GM23338 (cell line): ENCODE measurements at regions not wholly inside any gene's neighbourhood (a gene's known extent, or its start where the extent isn't known, plus 50 kb on each side); places are given as distances from the start of the nearest gene placed in this dataset.

Experiments
- ATAC-seq: fragments of 200-7000 bp; cut with Tn5 transposase; 3 replicates; pipeline ENCODE4 v1.9.1; 2020
- DNase-seq: peaks from one replicate; pipeline ENCODE4 v3.0.0-alpha.2; 2015; ENCODE audit warnings: low spot score
- H2AFZ ChIP-seq: fragments of 200-600 bp; sonication (generic); 2 replicates; pipeline ENCODE4 v1.8.0; 2016; ENCODE audit warnings: antibody characterized with exemption, mild to moderate bottlenecking, moderate library complexity
- H3F3A ChIP-seq: fragments of 200-600 bp; sonication (generic); replicated peaks from 2 replicates; pipeline ENCODE4 v1.8.0; 2017; ENCODE audit warnings: antibody characterized with exemption, mixed run types, low read depth
- H3K27ac ChIP-seq: fragments of 200-600 bp; sonication (generic); 2 replicates; pipeline ENCODE4 v1.6.1; 2016; ENCODE audit warnings: low read depth
- H3K27me3 ChIP-seq: fragments of 200-600 bp; sonication (generic); 2 replicates; pipeline ENCODE4 v1.8.0; 2016; ENCODE audit warnings: mild to moderate bottlenecking, mixed run types, moderate library complexity; ENCODE audit not compliant: insufficient read depth
- H3K36me3 ChIP-seq: fragments of 200-600 bp; sonication (generic); 2 replicates; pipeline ENCODE4 v1.8.0; 2016; ENCODE audit warnings: mild to moderate bottlenecking; ENCODE audit not compliant: insufficient read depth
- H3K4me1 ChIP-seq: fragments of 200-600 bp; sonication (generic); 2 replicates; pipeline ENCODE4 v1.8.0; 2016; ENCODE audit warnings: mild to moderate bottlenecking, moderate library complexity; ENCODE audit not compliant: insufficient read depth
- H3K4me2 ChIP-seq: fragments of 200-600 bp; sonication (generic); 2 replicates; pipeline ENCODE4 v1.7.1; 2017; ENCODE audit warnings: mixed run types
- H3K4me3 ChIP-seq: fragments of 200-600 bp; sonication (generic); 2 replicates; pipeline ENCODE4 v1.6.1; 2016; ENCODE audit warnings: mixed run types
- H3K79me2 ChIP-seq: fragments of 200-600 bp; sonication (generic); replicated peaks from 2 replicates; pipeline ENCODE4 v1.8.0; 2017; ENCODE audit warnings: mild to moderate bottlenecking; ENCODE audit not compliant: insufficient read depth
- H3K9me2 ChIP-seq: fragments of 200-600 bp; sonication (generic); 2 replicates; pipeline ENCODE4 v1.8.0; 2017; ENCODE audit not compliant: insufficient read depth
- H4K20me1 ChIP-seq: fragments of 200-600 bp; sonication (generic); replicated peaks from 2 replicates; pipeline ENCODE4 v1.8.0; 2017; ENCODE audit warnings: mild to moderate bottlenecking; ENCODE audit not compliant: insufficient read depth
- H3K27ac Mint-ChIP-seq: 2 replicates; pipeline ENCODE4 v1.8.0; 2020; ENCODE audit warnings: inconsistent platforms, mild to moderate bottlenecking, moderate library complexity, mixed read lengths
- H3K27me3 Mint-ChIP-seq: 3 replicates; pipeline ENCODE4 v1.8.0; 2022; ENCODE audit warnings: low read depth, mild to moderate bottlenecking, moderate library complexity, mixed read lengths, inconsistent platforms; ENCODE audit not compliant: insufficient read depth, poor library complexity
- H3K36me3 Mint-ChIP-seq: 3 replicates; pipeline ENCODE4 v1.8.0; 2021; ENCODE audit warnings: low read depth, mild to moderate bottlenecking, inconsistent platforms, moderate library complexity, mixed read lengths
- H3K4me1 Mint-ChIP-seq: 3 replicates; pipeline ENCODE4 v1.8.0; 2020; ENCODE audit warnings: mild to moderate bottlenecking, inconsistent platforms, mixed read lengths
- H3K4me3 Mint-ChIP-seq: 3 replicates; pipeline ENCODE4 v1.8.0; 2021; ENCODE audit warnings: moderate library complexity, mild to moderate bottlenecking, inconsistent platforms, mixed read lengths
- H3K9me3 Mint-ChIP-seq: 3 replicates; pipeline ENCODE4 v1.8.0; 2020; ENCODE audit warnings: moderate library complexity, mild to moderate bottlenecking, inconsistent platforms, mixed read lengths
- CREB1 ChIP-seq: fragments of 250-450 bp; sonication (Bioruptor Pico); IDR thresholded peaks from 2 replicates; pipeline ENCODE4 v1.5.0; 2020; ENCODE audit warnings: low read depth, mild to moderate bottlenecking, moderate library complexity
- EZH2 ChIP-seq: fragments of 200-600 bp; sonication (generic); IDR thresholded peaks from one replicate; pipeline ENCODE4 v1.8.0; 2017; ENCODE audit warnings: antibody characterized with exemption, mild to moderate bottlenecking, low read depth; ENCODE audit not compliant: unreplicated experiment
- EZH2phosphoT487 ChIP-seq: fragments of 200-600 bp; sonication (generic); IDR thresholded peaks from one replicate; pipeline ENCODE4 v1.8.1; 2018; ENCODE audit warnings: antibody characterized with exemption; ENCODE audit not compliant: unreplicated experiment
- NANOG ChIP-seq: IDR thresholded peaks from 2 replicates; pipeline ENCODE4 v1.6.1; 2016; ENCODE audit warnings: antibody characterized with exemption, borderline replicate concordance
- POLR2AphosphoS5 ChIP-seq: IDR thresholded peaks from 2 replicates; pipeline ENCODE4 v1.6.1; 2016; ENCODE audit warnings: antibody characterized with exemption, low read depth
- STAT1 ChIP-seq: IDR thresholded peaks from one replicate; pipeline ENCODE4 v1.6.1; 2016; ENCODE audit warnings: antibody characterized with exemption; ENCODE audit not compliant: unreplicated experiment
- ZNF114 ChIP-seq: fragments of 250-450 bp; sonication (Bioruptor Pico); IDR thresholded peaks from 2 replicates; pipeline ENCODE4 v1.5.0; 2020; ENCODE audit warnings: mild to moderate bottlenecking, moderate library complexity
- ZNF331 ChIP-seq: fragments of 250-450 bp; sonication (Bioruptor Pico); IDR thresholded peaks from 2 replicates; pipeline ENCODE4 v1.5.0; 2020; ENCODE audit warnings: low read depth, mild to moderate bottlenecking, moderate library complexity
- TF ChIP-seq, protein P1 (sequence below): IDR thresholded peaks from 2 replicates; pipeline ENCODE4 v1.6.1; 2016; ENCODE audit warnings: antibody characterized with exemption
- TF ChIP-seq, protein P2 (sequence below): IDR thresholded peaks from one replicate; pipeline ENCODE4 v1.6.1; 2018; ENCODE audit warnings: antibody characterized with exemption; ENCODE audit not compliant: unreplicated experiment
- TF ChIP-seq, protein P3 (sequence below): fragments of 250-450 bp; sonication (Bioruptor Pico); IDR thresholded peaks from 2 replicates; pipeline ENCODE4 v1.5.0; 2020; ENCODE audit warnings: mild to moderate bottlenecking, moderate library complexity
- TF ChIP-seq, protein P4 (sequence below), 2 experiments: fragments of 200-600 bp in 1 of 2; sonication (generic) in 1 of 2; conservative IDR thresholded peaks; 2 replicates each; pipeline versions ENCODE4 v1.5.1 to v1.6.1; 2016 to 2017; ENCODE audit warnings: antibody characterized with exemption in 2 of 2, low read depth in 2 of 2, mild to moderate bottlenecking in 2 of 2, moderate library complexity in 1 of 2

DNA sequence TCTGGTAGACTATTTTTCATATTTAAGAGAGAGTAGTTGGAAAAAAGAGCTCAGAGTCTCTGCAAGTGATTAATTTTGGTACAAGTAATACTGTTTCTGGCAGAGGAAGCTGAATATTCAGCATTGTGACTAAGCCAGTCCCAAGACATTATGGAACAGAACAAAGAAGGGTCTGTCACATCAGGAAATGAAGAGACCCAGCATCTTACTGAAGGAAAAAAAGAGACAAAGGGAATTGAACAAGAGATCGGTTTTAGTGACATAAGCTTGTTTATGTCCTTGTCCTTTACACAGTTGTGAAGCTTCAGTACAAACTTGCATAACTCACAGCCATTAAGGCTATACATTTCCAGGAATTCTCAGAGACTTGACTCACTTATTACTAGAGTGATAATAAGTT lies 568.5 kb upstream of the SLC8A1 start:
- H3K27ac ChIP-seq = no peak overlapping the region
- Mint-ChIP-seq H3K27ac (no peak overlapping the region), H3K4me1 (no peaks in the 10 kb centered on the region), H3K27me3 (no peaks in the 10 kb centered on the region), H3K36me3 (no peaks in the 10 kb centered on the region), H3K4me3 (no peak overlapping the region), H3K9me3 (no peaks in the 10 kb centered on the region)
- H2AFZ ChIP-seq = no peak overlapping the region
- H3K4me2 ChIP-seq = no peak overlapping the region
- no peaks in the 10 kb centered on the region for H4K20me1 ChIP-seq
- no peaks in the 10 kb centered on the region for H3K9me2 ChIP-seq
- H3K36me3 ChIP-seq = no peaks in the 10 kb centered on the region
- no peaks in the 10 kb centered on the region for H3K4me1 ChIP-seq
- H3K4me3 ChIP-seq = no peak overlapping the region
- no peak for DNase-seq
- TF ChIP-seq EZH2phosphoT487 = no peak
- no peak for TF ChIP-seq CREB1 (CRISPR knock-in tag)
- TF ChIP-seq POLR2AphosphoS5 = no peak
- no peak for TF ChIP-seq ZNF114 (CRISPR knock-in tag)
- TF ChIP-seq, protein P1, sequence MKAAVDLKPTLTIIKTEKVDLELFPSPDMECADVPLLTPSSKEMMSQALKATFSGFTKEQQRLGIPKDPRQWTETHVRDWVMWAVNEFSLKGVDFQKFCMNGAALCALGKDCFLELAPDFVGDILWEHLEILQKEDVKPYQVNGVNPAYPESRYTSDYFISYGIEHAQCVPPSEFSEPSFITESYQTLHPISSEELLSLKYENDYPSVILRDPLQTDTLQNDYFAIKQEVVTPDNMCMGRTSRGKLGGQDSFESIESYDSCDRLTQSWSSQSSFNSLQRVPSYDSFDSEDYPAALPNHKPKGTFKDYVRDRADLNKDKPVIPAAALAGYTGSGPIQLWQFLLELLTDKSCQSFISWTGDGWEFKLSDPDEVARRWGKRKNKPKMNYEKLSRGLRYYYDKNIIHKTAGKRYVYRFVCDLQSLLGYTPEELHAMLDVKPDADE = no peak
- no peak for TF ChIP-seq ZNF331
- TF ChIP-seq, protein P2, sequence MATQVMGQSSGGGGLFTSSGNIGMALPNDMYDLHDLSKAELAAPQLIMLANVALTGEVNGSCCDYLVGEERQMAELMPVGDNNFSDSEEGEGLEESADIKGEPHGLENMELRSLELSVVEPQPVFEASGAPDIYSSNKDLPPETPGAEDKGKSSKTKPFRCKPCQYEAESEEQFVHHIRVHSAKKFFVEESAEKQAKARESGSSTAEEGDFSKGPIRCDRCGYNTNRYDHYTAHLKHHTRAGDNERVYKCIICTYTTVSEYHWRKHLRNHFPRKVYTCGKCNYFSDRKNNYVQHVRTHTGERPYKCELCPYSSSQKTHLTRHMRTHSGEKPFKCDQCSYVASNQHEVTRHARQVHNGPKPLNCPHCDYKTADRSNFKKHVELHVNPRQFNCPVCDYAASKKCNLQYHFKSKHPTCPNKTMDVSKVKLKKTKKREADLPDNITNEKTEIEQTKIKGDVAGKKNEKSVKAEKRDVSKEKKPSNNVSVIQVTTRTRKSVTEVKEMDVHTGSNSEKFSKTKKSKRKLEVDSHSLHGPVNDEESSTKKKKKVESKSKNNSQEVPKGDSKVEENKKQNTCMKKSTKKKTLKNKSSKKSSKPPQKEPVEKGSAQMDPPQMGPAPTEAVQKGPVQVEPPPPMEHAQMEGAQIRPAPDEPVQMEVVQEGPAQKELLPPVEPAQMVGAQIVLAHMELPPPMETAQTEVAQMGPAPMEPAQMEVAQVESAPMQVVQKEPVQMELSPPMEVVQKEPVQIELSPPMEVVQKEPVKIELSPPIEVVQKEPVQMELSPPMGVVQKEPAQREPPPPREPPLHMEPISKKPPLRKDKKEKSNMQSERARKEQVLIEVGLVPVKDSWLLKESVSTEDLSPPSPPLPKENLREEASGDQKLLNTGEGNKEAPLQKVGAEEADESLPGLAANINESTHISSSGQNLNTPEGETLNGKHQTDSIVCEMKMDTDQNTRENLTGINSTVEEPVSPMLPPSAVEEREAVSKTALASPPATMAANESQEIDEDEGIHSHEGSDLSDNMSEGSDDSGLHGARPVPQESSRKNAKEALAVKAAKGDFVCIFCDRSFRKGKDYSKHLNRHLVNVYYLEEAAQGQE = no peak
- no peak for TF ChIP-seq NANOG
- TF ChIP-seq, protein P3, sequence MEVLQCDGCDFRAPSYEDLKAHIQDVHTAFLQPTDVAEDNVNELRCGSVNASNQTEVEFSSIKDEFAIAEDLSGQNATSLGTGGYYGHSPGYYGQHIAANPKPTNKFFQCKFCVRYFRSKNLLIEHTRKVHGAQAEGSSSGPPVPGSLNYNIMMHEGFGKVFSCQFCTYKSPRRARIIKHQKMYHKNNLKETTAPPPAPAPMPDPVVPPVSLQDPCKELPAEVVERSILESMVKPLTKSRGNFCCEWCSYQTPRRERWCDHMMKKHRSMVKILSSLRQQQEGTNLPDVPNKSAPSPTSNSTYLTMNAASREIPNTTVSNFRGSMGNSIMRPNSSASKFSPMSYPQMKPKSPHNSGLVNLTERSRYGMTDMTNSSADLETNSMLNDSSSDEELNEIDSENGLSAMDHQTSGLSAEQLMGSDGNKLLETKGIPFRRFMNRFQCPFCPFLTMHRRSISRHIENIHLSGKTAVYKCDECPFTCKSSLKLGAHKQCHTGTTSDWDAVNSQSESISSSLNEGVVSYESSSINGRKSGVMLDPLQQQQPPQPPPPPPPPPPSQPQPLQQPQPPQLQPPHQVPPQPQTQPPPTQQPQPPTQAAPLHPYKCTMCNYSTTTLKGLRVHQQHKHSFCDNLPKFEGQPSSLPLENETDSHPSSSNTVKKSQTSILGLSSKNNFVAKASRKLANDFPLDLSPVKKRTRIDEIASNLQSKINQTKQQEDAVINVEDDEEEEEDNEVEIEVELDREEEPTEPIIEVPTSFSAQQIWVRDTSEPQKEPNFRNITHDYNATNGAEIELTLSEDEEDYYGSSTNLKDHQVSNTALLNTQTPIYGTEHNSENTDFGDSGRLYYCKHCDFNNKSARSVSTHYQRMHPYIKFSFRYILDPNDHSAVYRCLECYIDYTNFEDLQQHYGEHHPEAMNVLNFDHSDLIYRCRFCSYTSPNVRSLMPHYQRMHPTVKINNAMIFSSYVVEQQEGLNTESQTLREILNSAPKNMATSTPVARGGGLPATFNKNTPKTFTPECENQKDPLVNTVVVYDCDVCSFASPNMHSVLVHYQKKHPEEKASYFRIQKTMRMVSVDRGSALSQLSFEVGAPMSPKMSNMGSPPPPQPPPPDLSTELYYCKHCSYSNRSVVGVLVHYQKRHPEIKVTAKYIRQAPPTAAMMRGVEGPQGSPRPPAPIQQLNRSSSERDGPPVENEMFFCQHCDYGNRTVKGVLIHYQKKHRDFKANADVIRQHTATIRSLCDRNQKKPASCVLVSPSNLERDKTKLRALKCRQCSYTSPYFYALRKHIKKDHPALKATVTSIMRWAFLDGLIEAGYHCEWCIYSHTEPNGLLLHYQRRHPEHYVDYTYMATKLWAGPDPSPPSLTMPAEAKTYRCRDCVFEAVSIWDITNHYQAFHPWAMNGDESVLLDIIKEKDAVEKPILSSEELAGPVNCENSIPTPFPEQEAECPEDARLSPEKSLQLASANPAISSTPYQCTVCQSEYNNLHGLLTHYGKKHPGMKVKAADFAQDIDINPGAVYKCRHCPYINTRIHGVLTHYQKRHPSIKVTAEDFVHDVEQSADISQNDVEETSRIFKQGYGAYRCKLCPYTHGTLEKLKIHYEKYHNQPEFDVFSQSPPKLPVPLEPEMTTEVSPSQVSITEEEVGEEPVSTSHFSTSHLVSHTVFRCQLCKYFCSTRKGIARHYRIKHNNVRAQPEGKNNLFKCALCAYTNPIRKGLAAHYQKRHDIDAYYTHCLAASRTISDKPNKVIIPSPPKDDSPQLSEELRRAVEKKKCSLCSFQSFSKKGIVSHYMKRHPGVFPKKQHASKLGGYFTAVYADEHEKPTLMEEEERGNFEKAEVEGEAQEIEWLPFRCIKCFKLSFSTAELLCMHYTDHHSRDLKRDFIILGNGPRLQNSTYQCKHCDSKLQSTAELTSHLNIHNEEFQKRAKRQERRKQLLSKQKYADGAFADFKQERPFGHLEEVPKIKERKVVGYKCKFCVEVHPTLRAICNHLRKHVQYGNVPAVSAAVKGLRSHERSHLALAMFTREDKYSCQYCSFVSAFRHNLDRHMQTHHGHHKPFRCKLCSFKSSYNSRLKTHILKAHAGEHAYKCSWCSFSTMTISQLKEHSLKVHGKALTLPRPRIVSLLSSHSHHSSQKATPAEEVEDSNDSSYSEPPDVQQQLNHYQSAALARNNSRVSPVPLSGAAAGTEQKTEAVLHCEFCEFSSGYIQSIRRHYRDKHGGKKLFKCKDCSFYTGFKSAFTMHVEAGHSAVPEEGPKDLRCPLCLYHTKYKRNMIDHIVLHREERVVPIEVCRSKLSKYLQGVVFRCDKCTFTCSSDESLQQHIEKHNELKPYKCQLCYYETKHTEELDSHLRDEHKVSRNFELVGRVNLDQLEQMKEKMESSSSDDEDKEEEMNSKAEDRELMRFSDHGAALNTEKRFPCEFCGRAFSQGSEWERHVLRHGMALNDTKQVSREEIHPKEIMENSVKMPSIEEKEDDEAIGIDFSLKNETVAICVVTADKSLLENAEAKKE (CRISPR knock-in tag) = no peak
- TF ChIP-seq, protein P4, sequence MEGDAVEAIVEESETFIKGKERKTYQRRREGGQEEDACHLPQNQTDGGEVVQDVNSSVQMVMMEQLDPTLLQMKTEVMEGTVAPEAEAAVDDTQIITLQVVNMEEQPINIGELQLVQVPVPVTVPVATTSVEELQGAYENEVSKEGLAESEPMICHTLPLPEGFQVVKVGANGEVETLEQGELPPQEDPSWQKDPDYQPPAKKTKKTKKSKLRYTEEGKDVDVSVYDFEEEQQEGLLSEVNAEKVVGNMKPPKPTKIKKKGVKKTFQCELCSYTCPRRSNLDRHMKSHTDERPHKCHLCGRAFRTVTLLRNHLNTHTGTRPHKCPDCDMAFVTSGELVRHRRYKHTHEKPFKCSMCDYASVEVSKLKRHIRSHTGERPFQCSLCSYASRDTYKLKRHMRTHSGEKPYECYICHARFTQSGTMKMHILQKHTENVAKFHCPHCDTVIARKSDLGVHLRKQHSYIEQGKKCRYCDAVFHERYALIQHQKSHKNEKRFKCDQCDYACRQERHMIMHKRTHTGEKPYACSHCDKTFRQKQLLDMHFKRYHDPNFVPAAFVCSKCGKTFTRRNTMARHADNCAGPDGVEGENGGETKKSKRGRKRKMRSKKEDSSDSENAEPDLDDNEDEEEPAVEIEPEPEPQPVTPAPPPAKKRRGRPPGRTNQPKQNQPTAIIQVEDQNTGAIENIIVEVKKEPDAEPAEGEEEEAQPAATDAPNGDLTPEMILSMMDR (conservative IDR thresholded peaks at IDR 0.05; ENCODE audit: low read depth in 2 of 2) = no peak
- no peak for TF ChIP-seq STAT1
- TF ChIP-seq EZH2 = no peak
- no peak for ATAC-seq
- H3K27me3 ChIP-seq = no peaks in the 10 kb centered on the region
- no peaks in the 10 kb centered on the region for H3F3A ChIP-seq
- no peaks in the 10 kb centered on the region for H3K79me2 ChIP-seq
